OCI-LY1 (cell line): ENCODE measurements at regions not wholly inside any gene's neighbourhood (a gene's known extent, or its start where the extent isn't known, plus 50 kb on each side); places are given as distances from the start of the nearest gene placed in this dataset.

ENCODE experiments used
- H2AFZ ChIP-seq: fragments of 200-600 bp; sonication (generic), shearing (Covaris generic); 2 replicates; pipeline ENCODE4 v1.6.0; 2014; ENCODE audit warnings: antibody characterized with exemption, mild to moderate bottlenecking, low read length
- H3F3A ChIP-seq: fragments of 200-600 bp; sonication (generic), shearing (Covaris generic); 2 replicates; pipeline ENCODE4 v1.6.0; 2014; ENCODE audit warnings: mild to moderate bottlenecking, antibody characterized with exemption, low read length, moderate library complexity; ENCODE audit not compliant: insufficient read depth
- H3K27ac ChIP-seq: fragments of 200-600 bp; sonication (generic); 2 replicates; pipeline ENCODE4 v1.5.1; 2014; ENCODE audit warnings: low read length, mixed run types, mild to moderate bottlenecking, low read depth; ENCODE audit not compliant: poor library complexity, severe bottlenecking
- H3K27me3 ChIP-seq: fragments of 200-600 bp; sonication (generic); 2 replicates; pipeline ENCODE4 v1.6.0; 2014; ENCODE audit warnings: antibody characterized with exemption, mild to moderate bottlenecking, low read length, moderate library complexity; ENCODE audit not compliant: insufficient read depth
- H3K36me3 ChIP-seq: fragments of 200-600 bp; sonication (generic); 2 replicates; pipeline ENCODE4 v1.6.1; 2014; ENCODE audit warnings: mild to moderate bottlenecking, antibody characterized with exemption, low read length, moderate library complexity, mixed read lengths; ENCODE audit not compliant: insufficient read depth
- H3K4me1 ChIP-seq: fragments of 200-600 bp; sonication (generic); 2 replicates; pipeline ENCODE4 v1.5.1; 2014; ENCODE audit warnings: mild to moderate bottlenecking, low read length, moderate library complexity; ENCODE audit not compliant: insufficient read depth, severe bottlenecking
- H3K4me2 ChIP-seq: fragments of 200-600 bp; sonication (generic), shearing (Covaris generic); 2 replicates; pipeline ENCODE4 v1.6.1; 2014; ENCODE audit warnings: low read length
- H3K4me3 ChIP-seq: fragments of 200-600 bp; sonication (generic); 2 replicates; pipeline ENCODE4 v1.5.1; 2014; ENCODE audit warnings: low read length, low read depth, mild to moderate bottlenecking, mixed read lengths; ENCODE audit not compliant: poor library complexity, severe bottlenecking
- H3K79me2 ChIP-seq: fragments of 200-600 bp; shearing (Covaris generic); 2 replicates; pipeline ENCODE4 v1.6.1; 2016; ENCODE audit warnings: mixed run types, low read length, mixed read lengths; ENCODE audit not compliant: insufficient read depth
- H3K9ac ChIP-seq: fragments of 200-600 bp; sonication (generic), shearing (Covaris generic); 2 replicates; pipeline ENCODE4 v1.6.1; 2014; ENCODE audit warnings: mild to moderate bottlenecking, low read length, mixed read lengths
- H3K9me2 ChIP-seq: fragments of 200-600 bp; sonication (generic), shearing (Covaris generic); 2 replicates; pipeline ENCODE4 v1.6.1; 2014; ENCODE audit warnings: low read depth, mild to moderate bottlenecking, low read length, mixed read lengths
- H3K9me3 ChIP-seq: fragments of 200-600 bp; shearing (Covaris generic); 2 replicates; pipeline ENCODE4 v1.6.1; 2014; ENCODE audit warnings: low read length, mixed read lengths
- H4K20me1 ChIP-seq: fragments of 200-600 bp; sonication (generic), shearing (Covaris generic); 2 replicates; pipeline ENCODE4 v1.6.0; 2016; ENCODE audit warnings: mild to moderate bottlenecking, low read length; ENCODE audit not compliant: insufficient read depth
- CTCF ChIP-seq: fragments of 200-600 bp; sonication (generic), shearing (Covaris generic); IDR thresholded peaks from 2 replicates; pipeline ENCODE4 v1.5.1; 2017; ENCODE audit warnings: mild to moderate bottlenecking, antibody characterized with exemption, low read length, moderate library complexity, mixed read lengths
- EZH2 ChIP-seq: fragments of 200-600 bp; sonication (generic), shearing (Covaris generic); IDR thresholded peaks from 2 replicates; pipeline ENCODE4 v1.8.0; 2017; ENCODE audit warnings: borderline replicate concordance, mixed run types, mild to moderate bottlenecking, antibody characterized with exemption, low read length, moderate library complexity, mixed read lengths

GRCh38 chr14:27234331-27234730 is 636.5 kb upstream of the NOVA1 start:
- Histone ChIP-seq H3K27me3 (no peaks in the 10 kb centered on the region), H2AFZ (no peak overlapping the region), H3K9ac (no peak overlapping the region), H4K20me1 (no peaks in the 10 kb centered on the region), H3K4me3 (no peak overlapping the region), H3K79me2 (no peaks in the 10 kb centered on the region), H3F3A (no peaks in the 10 kb centered on the region), H3K9me3 (no peaks in the 10 kb centered on the region), H3K9me2 (no peaks in the 10 kb centered on the region), H3K36me3 (no peaks in the 10 kb centered on the region), H3K4me1 (no peaks in the 10 kb centered on the region), H3K4me2 (no peak overlapping the region), H3K27ac (no peak overlapping the region)
- TF ChIP-seq EZH2: no peak

DNA sequence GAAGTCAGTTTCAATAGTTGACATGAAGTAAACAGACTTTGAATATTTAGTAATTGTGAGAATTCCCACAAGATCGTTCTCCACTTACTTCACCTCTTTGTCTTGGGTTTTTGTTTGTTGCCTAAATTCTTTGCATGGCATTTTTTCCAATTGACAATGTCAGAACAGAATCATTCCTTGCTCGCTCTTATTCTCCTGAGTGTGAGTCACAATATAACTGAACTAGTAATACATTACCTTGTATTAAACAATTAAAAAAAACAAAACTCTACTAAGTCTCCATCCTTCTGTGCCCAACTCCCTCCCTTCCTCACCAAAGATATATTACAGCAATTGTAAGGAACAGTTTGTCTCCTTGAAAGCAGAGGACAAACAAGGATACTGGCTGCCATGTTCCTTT is 638.8 kb upstream of the NOVA1 start:
- H3K27ac ChIP-seq: no peak overlapping the region
- H3K9me2 ChIP-seq: no peaks in the 10 kb centered on the region
- no peak overlapping the region for H3K4me2 ChIP-seq
- no peaks in the 10 kb centered on the region for H3K36me3 ChIP-seq
- H3K79me2 ChIP-seq: no peaks in the 10 kb centered on the region
- TF ChIP-seq CTCF (no peak), EZH2 (no peak)
- H4K20me1 ChIP-seq: no peaks in the 10 kb centered on the region
- H3K27me3 ChIP-seq: no peaks in the 10 kb centered on the region
- H3K4me1 ChIP-seq: no peaks in the 10 kb centered on the region
- H2AFZ ChIP-seq: no peak overlapping the region
- H3K9me3 ChIP-seq: no peaks in the 10 kb centered on the region
- no peaks in the 10 kb centered on the region for H3F3A ChIP-seq
- no peak overlapping the region for H3K4me3 ChIP-seq
- no peak overlapping the region for H3K9ac ChIP-seq

GRCh38 chr14:27242874-27243273 is 645.0 kb upstream of the NOVA1 start:
- Histone ChIP-seq H2AFZ (no peak overlapping the region), H3K9me3 (no peaks in the 10 kb centered on the region), H3K27ac (no peak overlapping the region), H3F3A (no peaks in the 10 kb centered on the region), H3K9ac (no peak overlapping the region), H3K9me2 (no peaks in the 10 kb centered on the region), H3K27me3 (no peaks in the 10 kb centered on the region), H3K4me1 (no peaks in the 10 kb centered on the region), H3K4me3 (no peak overlapping the region), H3K4me2 (no peak overlapping the region), H3K79me2 (no peaks in the 10 kb centered on the region), H3K36me3 (no peaks in the 10 kb centered on the region), H4K20me1 (no peaks in the 10 kb centered on the region)
- TF ChIP-seq EZH2 (no peak), CTCF (no peak)

GRCh38 chr14:27243365-27243764 is 645.5 kb upstream of the NOVA1 start:
- TF ChIP-seq CTCF: no peak
- TF ChIP-seq EZH2: no peak
- Histone ChIP-seq H3K4me3 (no peak overlapping the region), H3K79me2 (no peaks in the 10 kb centered on the region), H3K9me2 (no peaks in the 10 kb centered on the region), H3K9ac (no peak overlapping the region), H3F3A (no peaks in the 10 kb centered on the region), H3K27me3 (no peaks in the 10 kb centered on the region), H3K9me3 (no peaks in the 10 kb centered on the region), H3K4me1 (no peaks in the 10 kb centered on the region), H2AFZ (no peak overlapping the region), H4K20me1 (no peaks in the 10 kb centered on the region), H3K4me2 (no peak overlapping the region), H3K36me3 (no peaks in the 10 kb centered on the region), H3K27ac (no peak overlapping the region)
